Fibroblast of skin of left biceps (primary cell): ENCODE measurements at regions not wholly inside any gene's neighbourhood (a gene's known extent, or its start where the extent isn't known, plus 50 kb on each side); places are given as distances from the start of the nearest gene placed in this dataset.
"Not testable (repeated sequence)": the region's sequence is repeated elsewhere in the genome, so short reads cannot be mapped to it uniquely, and the experiment has no call there.

ENCODE experiments used
- DNase-seq, 2 experiments: peaks; one replicate each; pipeline ENCODE4 v3.0.0-alpha.2; 2013; ENCODE audit warnings: low read depth in 2 of 2

GRCh38 chr2:16069663-16069932 is 129.2 kb downstream of the MYCN start:
- DNase-seq, result no peak

- no peak for DNase-seq
Observed at GRCh38 chr2:16068552-16068940, 128.2 kb downstream of the MYCN start.

GRCh38 chr2:16067866-16068551 is 127.7 kb downstream of the MYCN start:
- no peak for DNase-seq

- DNase-seq, result no peak
Observed at GRCh38 chr2:16067444-16067843, 127.1 kb downstream of the MYCN start.

GRCh38 chr2:16067037-16067406 is 126.7 kb downstream of the MYCN start:
- no peak for DNase-seq

GRCh38 chr2:16066261-16067036 is 126.1 kb downstream of the MYCN start:
- no peak for DNase-seq

- DNase-seq, result not testable (repeated sequence)
Observed at GRCh38 chr2:16065272-16066069, 125.1 kb downstream of the MYCN start.

- DNase-seq, result no peak
Observed at GRCh38 chr2:16064745-16065144, 124.4 kb downstream of the MYCN start.

GRCh38 chr2:16063955-16064633 is 123.7 kb downstream of the MYCN start:
- DNase-seq, result no peak

- DNase-seq, result no peak
Observed at GRCh38 chr2:16063251-16063850, 123.0 kb downstream of the MYCN start.

GRCh38 chr2:16062471-16063250 is 122.3 kb downstream of the MYCN start:
- DNase-seq, result no peak

GRCh38 chr2:16061441-16062217 is 121.3 kb downstream of the MYCN start:
- DNase-seq, result no peak

GRCh38 chr2:16060936-16061338 is 120.6 kb downstream of the MYCN start:
- no peak for DNase-seq

- no peak for DNase-seq
Observed at GRCh38 chr2:16060125-16060935, 120.0 kb downstream of the MYCN start.

- DNase-seq, result no peak
Observed at GRCh38 chr2:16059393-16060016, 119.2 kb downstream of the MYCN start.

- no peak for DNase-seq
Observed at GRCh38 chr2:16058747-16059358, 118.5 kb downstream of the MYCN start.

GRCh38 chr2:16058256-16058655 is 117.9 kb downstream of the MYCN start:
- no peak for DNase-seq

- DNase-seq, result no peak
Observed at GRCh38 chr2:16057661-16058060, 117.3 kb downstream of the MYCN start.
